ENCODE measurements at regions not wholly inside any gene's neighbourhood (a gene's known extent, or its start where the extent isn't known, plus 50 kb on each side); places are given as distances from the start of the nearest gene placed in this dataset.

GRCh38 chr4:18860836-18861530 lies 839.4 kb upstream of the LCORL start:
- H3K4me3 Mint-ChIP-seq (ENCODE audit: unreplicated experiment): no peak overlapping the region

GRCh38 chr4:18859468-18859867 lies 837.9 kb upstream of the LCORL start:
- H3K27me3 Mint-ChIP-seq (ENCODE audit: unreplicated experiment): no peaks in the 10 kb centered on the region
- no peak overlapping the region for H3K4me3 Mint-ChIP-seq (ENCODE audit: unreplicated experiment)
- H3K4me1 Mint-ChIP-seq (ENCODE audit: unreplicated experiment): no peaks in the 10 kb centered on the region
- no peak overlapping the region for H3K27ac Mint-ChIP-seq (ENCODE audit: unreplicated experiment)
- no peaks in the 10 kb centered on the region for H3K36me3 Mint-ChIP-seq (ENCODE audit: low read depth, unreplicated experiment)
- no peak for TF ChIP-seq CTCF (IDR thresholded peaks at IDR 0.05; ENCODE audit: unreplicated experiment)
- DNase-seq (ENCODE audit: low spot score): no peak
- no peaks in the 10 kb centered on the region for H3K9me3 Mint-ChIP-seq (ENCODE audit: unreplicated experiment)

More at GRCh38 chr4:18860836-18861530, 839.4 kb upstream of the LCORL start:
- no peaks in the 10 kb centered on the region for H3K27me3 Mint-ChIP-seq (ENCODE audit: unreplicated experiment)
- H3K27ac Mint-ChIP-seq (ENCODE audit: unreplicated experiment): no peak overlapping the region
- H3K36me3 Mint-ChIP-seq (ENCODE audit: low read depth, unreplicated experiment): no peaks in the 10 kb centered on the region
- DNase-seq (ENCODE audit: low spot score): no peak
- H3K4me1 Mint-ChIP-seq (ENCODE audit: unreplicated experiment): no peaks in the 10 kb centered on the region
- no peaks in the 10 kb centered on the region for H3K9me3 Mint-ChIP-seq (ENCODE audit: unreplicated experiment)
- TF ChIP-seq CTCF (IDR thresholded peaks at IDR 0.05; ENCODE audit: unreplicated experiment): no peak

GRCh38 chr4:18858229-18858922 lies 836.8 kb upstream of the LCORL start:
- Mint-ChIP-seq H3K9me3 (ENCODE audit: unreplicated experiment) (no peaks in the 10 kb centered on the region), H3K4me3 (ENCODE audit: unreplicated experiment) (no peak overlapping the region), H3K36me3 (ENCODE audit: low read depth, unreplicated experiment) (no peaks in the 10 kb centered on the region), H3K27ac (ENCODE audit: unreplicated experiment) (no peak overlapping the region), H3K27me3 (ENCODE audit: unreplicated experiment) (no peaks in the 10 kb centered on the region), H3K4me1 (ENCODE audit: unreplicated experiment) (no peaks in the 10 kb centered on the region)
- no peak for TF ChIP-seq CTCF (IDR thresholded peaks at IDR 0.05; ENCODE audit: unreplicated experiment)
- DNase-seq (ENCODE audit: low spot score): no peak

GRCh38 chr4:18850867-18851266 lies 829.3 kb upstream of the LCORL start:
- no peak for TF ChIP-seq CTCF (IDR thresholded peaks at IDR 0.05; ENCODE audit: unreplicated experiment)
- H3K4me3 Mint-ChIP-seq (ENCODE audit: unreplicated experiment): no peak overlapping the region
- no peak for DNase-seq (ENCODE audit: low spot score)
- no peaks in the 10 kb centered on the region for H3K9me3 Mint-ChIP-seq (ENCODE audit: unreplicated experiment)
- H3K36me3 Mint-ChIP-seq (ENCODE audit: low read depth, unreplicated experiment): no peaks in the 10 kb centered on the region
- H3K27me3 Mint-ChIP-seq (ENCODE audit: unreplicated experiment): no peaks in the 10 kb centered on the region
- H3K4me1 Mint-ChIP-seq (ENCODE audit: unreplicated experiment): no peaks in the 10 kb centered on the region
- H3K27ac Mint-ChIP-seq (ENCODE audit: unreplicated experiment): no peak overlapping the region

GRCh38 chr4:18847249-18847890 lies 825.8 kb upstream of the LCORL start:
- no peak overlapping the region for H3K4me3 Mint-ChIP-seq (ENCODE audit: unreplicated experiment)
- no peak for TF ChIP-seq CTCF (IDR thresholded peaks at IDR 0.05; ENCODE audit: unreplicated experiment)

More at GRCh38 chr4:18847249-18847890, 825.8 kb upstream of the LCORL start:
- no peaks in the 10 kb centered on the region for H3K4me1 Mint-ChIP-seq (ENCODE audit: unreplicated experiment)
- H3K36me3 Mint-ChIP-seq (ENCODE audit: low read depth, unreplicated experiment): no peaks in the 10 kb centered on the region
- no peaks in the 10 kb centered on the region for H3K9me3 Mint-ChIP-seq (ENCODE audit: unreplicated experiment)
- no peak overlapping the region for H3K27ac Mint-ChIP-seq (ENCODE audit: unreplicated experiment)
- no peak for DNase-seq (ENCODE audit: low spot score)
- no peaks in the 10 kb centered on the region for H3K27me3 Mint-ChIP-seq (ENCODE audit: unreplicated experiment)

All from endothelial cell (in vitro differentiated cells).